Body of pancreas (tissue), 4 donors: ENCODE measurements at regions not wholly inside any gene's neighbourhood (a gene's known extent, or its start where the extent isn't known, plus 50 kb on each side); places are given as distances from the start of the nearest gene placed in this dataset.

Source experiments
- CTCF ChIP-seq, 7 experiments: fragments of 450-650 bp in 4 of 7; fragments of 200-600 bp in 3 of 7; sonication (generic) in 3 of 7; IDR thresholded peaks; one replicate each; pipeline ENCODE4 v1.5.1; 2016 to 2019; ENCODE audit warnings: antibody characterized with exemption in 7 of 7
- POLR2A ChIP-seq, 3 donors: fragments of 450-650 bp; IDR thresholded peaks; one replicate each; pipeline ENCODE4 v1.6.1; 2016; ENCODE audit warnings: antibody characterized with exemption in 3 of 3, mild to moderate bottlenecking in 2 of 3

GRCh38 chr6:56875961-56876360 lies 78.9 kb upstream of the BEND6 start:
- TF ChIP-seq CTCF (IDR thresholded peaks at IDR 0.05): no peak
- no peak for TF ChIP-seq POLR2A (IDR thresholded peaks at IDR 0.05)
